ENCODE measurements at regions not wholly inside any gene's neighbourhood (a gene's known extent, or its start where the extent isn't known, plus 50 kb on each side); places are given as distances from the start of the nearest gene placed in this dataset.
"Not testable (repeated sequence)": the region's sequence is repeated elsewhere in the genome, so short reads cannot be mapped to it uniquely, and the experiment has no call there.

GRCh38 chr22:48782811-48783511, 1044.7 kb downstream of the BRD1 start:
- DNase-seq = no peak

- DNase-seq = no peak
Measured at GRCh38 chr22:48782326-48782725, 1045.3 kb downstream of the BRD1 start.

- no peak for DNase-seq
Measured at GRCh38 chr22:48781868-48782267, 1045.8 kb downstream of the BRD1 start.

GRCh38 chr22:48781391-48781790, 1046.3 kb downstream of the BRD1 start:
- DNase-seq = no peak

- no peak for DNase-seq
Measured at GRCh38 chr22:48780597-48781277, 1046.9 kb downstream of the BRD1 start.

- DNase-seq = no peak
Measured at GRCh38 chr22:48779661-48780596, 1047.7 kb downstream of the BRD1 start.

- DNase-seq = no peak
Measured at GRCh38 chr22:48779211-48779643, 1048.4 kb downstream of the BRD1 start.

GRCh38 chr22:48778308-48779195, 1049.1 kb downstream of the BRD1 start:
- no peak for DNase-seq

- DNase-seq = no peak
Measured at GRCh38 chr22:48772286-48772907, 1055.3 kb downstream of the BRD1 start.

- DNase-seq = no peak
Measured at GRCh38 chr22:48765595-48765994, 1062.1 kb downstream of the BRD1 start.

- no peak for DNase-seq
Measured at GRCh38 chr22:48761546-48761945, 1066.1 kb downstream of the BRD1 start.

GRCh38 chr22:48760481-48761390, 1066.9 kb downstream of the BRD1 start:
- DNase-seq = no peak

GRCh38 chr22:48758881-48759875, 1068.5 kb downstream of the BRD1 start:
- no peak for DNase-seq

- no peak for DNase-seq
Measured at GRCh38 chr22:48757985-48758561, 1069.6 kb downstream of the BRD1 start.

- DNase-seq = no peak
Measured at GRCh38 chr22:48757581-48757980, 1070.1 kb downstream of the BRD1 start.

GRCh38 chr22:48757135-48757534, 1070.5 kb downstream of the BRD1 start:
- not testable (repeated sequence) for DNase-seq

GRCh38 chr22:48756146-48757111, 1071.2 kb downstream of the BRD1 start:
- no peak for DNase-seq
